Loucy (cell line): ENCODE measurements at regions not wholly inside any gene's neighbourhood (a gene's known extent, or its start where the extent isn't known, plus 50 kb on each side); places are given as distances from the start of the nearest gene placed in this dataset.
"Not testable (repeated sequence)": the region's sequence is repeated elsewhere in the genome, so short reads cannot be mapped to it uniquely, and the experiment has no call there.

ENCODE experiments used
- H2AFZ ChIP-seq: fragments of 200-600 bp; sonication (generic); 2 replicates; pipeline ENCODE4 v1.6.0; 2016; ENCODE audit warnings: antibody characterized with exemption, mild to moderate bottlenecking, low read length, moderate library complexity
- H3F3A ChIP-seq: fragments of 200-600 bp; 2 replicates; pipeline ENCODE4 v1.6.0; 2016; ENCODE audit warnings: antibody characterized with exemption, low read depth, mild to moderate bottlenecking
- H3K27me3 ChIP-seq: fragments of 200-600 bp; sonication (generic); 2 replicates; pipeline ENCODE4 v1.6.1; 2014; ENCODE audit warnings: low read length, mild to moderate bottlenecking; ENCODE audit not compliant: insufficient read depth, poor library complexity, severe bottlenecking
- H3K36me3 ChIP-seq: fragments of 200-600 bp; sonication (generic); 2 replicates; pipeline ENCODE4 v1.6.1; 2016; ENCODE audit warnings: low read length; ENCODE audit not compliant: insufficient read depth
- H3K4me1 ChIP-seq: fragments of 200-600 bp; sonication (generic); 2 replicates; pipeline ENCODE4 v1.5.1; 2014; ENCODE audit warnings: low read length, mild to moderate bottlenecking; ENCODE audit not compliant: insufficient read depth, poor library complexity, severe bottlenecking
- H3K4me2 ChIP-seq: fragments of 200-600 bp; sonication (generic); 2 replicates; pipeline ENCODE4 v1.6.0; 2014; ENCODE audit warnings: antibody characterized with exemption, low read length, low read depth, mild to moderate bottlenecking; ENCODE audit not compliant: poor library complexity, severe bottlenecking
- H3K4me3 ChIP-seq: fragments of 200-600 bp; sonication (generic); 2 replicates; pipeline ENCODE4 v1.5.1; 2014; ENCODE audit warnings: low read length, mild to moderate bottlenecking, mixed read lengths; ENCODE audit not compliant: poor library complexity, severe bottlenecking
- H3K79me2 ChIP-seq: fragments of 200-600 bp; sonication (generic); 2 replicates; pipeline ENCODE4 v1.6.1; 2014; ENCODE audit warnings: low read length; ENCODE audit not compliant: insufficient read depth
- H3K9ac ChIP-seq: fragments of 200-600 bp; sonication (generic); 2 replicates; pipeline ENCODE4 v1.6.0; 2014; ENCODE audit warnings: mild to moderate bottlenecking, low read depth, low read length, moderate library complexity; ENCODE audit not compliant: poor library complexity, severe bottlenecking
- H3K9me2 ChIP-seq: fragments of 200-600 bp; sonication (generic); replicated peaks from 2 replicates; pipeline ENCODE4 v1.6.1; 2016; ENCODE audit warnings: low read depth, low read length, mixed read lengths
- H3K9me3 ChIP-seq: fragments of 200-600 bp; sonication (generic); 2 replicates; pipeline ENCODE4 v1.6.1; 2014; ENCODE audit warnings: mild to moderate bottlenecking, antibody characterized with exemption, low read length, low read depth; ENCODE audit not compliant: insufficient read depth
- H4K20me1 ChIP-seq: fragments of 200-600 bp; sonication (generic); 2 replicates; pipeline ENCODE4 v1.6.0; 2014; ENCODE audit warnings: antibody characterized with exemption, low read length, mild to moderate bottlenecking; ENCODE audit not compliant: insufficient read depth, poor library complexity, severe bottlenecking
- CTCF ChIP-seq: fragments of 200-600 bp; sonication (generic); conservative IDR thresholded peaks from 2 replicates; pipeline ENCODE4 v1.5.1; 2014; ENCODE audit warnings: mild to moderate bottlenecking, antibody characterized with exemption, low read length
- EZH2phosphoT487 ChIP-seq: fragments of 200-600 bp; IDR thresholded peaks from 2 replicates; pipeline ENCODE4 v1.6.1; 2018; ENCODE audit warnings: antibody characterized with exemption, mild to moderate bottlenecking, moderate library complexity, borderline replicate concordance

GRCh38 chr13:68897331-68897928 is 1210.2 kb upstream of the ATXN8OS start:
- Histone ChIP-seq H3K79me2 (no peaks in the 10 kb centered on the region), H3K9me2 (no peaks in the 10 kb centered on the region), H4K20me1 (no peaks in the 10 kb centered on the region), H3K4me3 (no peak overlapping the region), H3K4me2 (no peak overlapping the region), H3K4me1 (no peaks in the 10 kb centered on the region), H3F3A (no peaks in the 10 kb centered on the region), H3K9me3 (no peaks in the 10 kb centered on the region), H2AFZ (no peak overlapping the region), H3K27me3 (no peaks in the 10 kb centered on the region), H3K9ac (no peak overlapping the region), H3K36me3 (no peaks in the 10 kb centered on the region)
- TF ChIP-seq CTCF (no peak), EZH2phosphoT487 (no peak)

- Histone ChIP-seq H3K9me2 (no peaks in the 10 kb centered on the region), H4K20me1 (no peaks in the 10 kb centered on the region), H2AFZ (no peak overlapping the region), H3K9me3 (no peaks in the 10 kb centered on the region), H3K4me1 (no peaks in the 10 kb centered on the region), H3F3A (no peaks in the 10 kb centered on the region), H3K36me3 (no peaks in the 10 kb centered on the region), H3K9ac (no peak overlapping the region), H3K4me2 (no peak overlapping the region), H3K4me3 (no peak overlapping the region), H3K27me3 (no peaks in the 10 kb centered on the region), H3K79me2 (no peaks in the 10 kb centered on the region)
- TF ChIP-seq CTCF (no peak), EZH2phosphoT487 (no peak)
Measured at GRCh38 chr13:68895696-68896095, 1211.9 kb upstream of the ATXN8OS start.

- H4K20me1 ChIP-seq, H3K4me1 ChIP-seq, H3K36me3 ChIP-seq, H3K4me2 ChIP-seq, H3K79me2 ChIP-seq, H3K9me3 ChIP-seq, H3K4me3 ChIP-seq, H3K9ac ChIP-seq, H3K9me2 ChIP-seq, H3K27me3 ChIP-seq, H2AFZ ChIP-seq, H3F3A ChIP-seq: not testable (repeated sequence)
Measured at GRCh38 chr13:68893721-68894120, 1213.9 kb upstream of the ATXN8OS start.

- not testable (repeated sequence) for H4K20me1 ChIP-seq, H3K27me3 ChIP-seq, H3K79me2 ChIP-seq, H3K9ac ChIP-seq, H2AFZ ChIP-seq, H3K4me3 ChIP-seq, H3K4me1 ChIP-seq, H3K9me2 ChIP-seq, H3F3A ChIP-seq, H3K9me3 ChIP-seq, H3K36me3 ChIP-seq, H3K4me2 ChIP-seq
Measured at GRCh38 chr13:68892596-68892995, 1215.0 kb upstream of the ATXN8OS start.

GRCh38 chr13:68890101-68890500 is 1217.5 kb upstream of the ATXN8OS start:
- not testable (repeated sequence) for H3K4me2 ChIP-seq, H3K36me3 ChIP-seq, H3K9me2 ChIP-seq, H3F3A ChIP-seq, H3K4me1 ChIP-seq, H3K9ac ChIP-seq, H3K79me2 ChIP-seq, H4K20me1 ChIP-seq, H3K27me3 ChIP-seq, H3K4me3 ChIP-seq, H2AFZ ChIP-seq, H3K9me3 ChIP-seq
